BLaER1 treated with 17β-estradiol and CSF1 and Interleukin-3, amounts not matched to agents 10 nM and 100 nM (cell line): ENCODE measurements at regions not wholly inside any gene's neighbourhood (a gene's known extent, or its start where the extent isn't known, plus 50 kb on each side); places are given as distances from the start of the nearest gene placed in this dataset.

Experiments
- H3K27ac ChIP-seq, 11 experiments: shearing (Covaris generic); formaldehyde crosslinking; 2 replicates each; pipeline ENCODE4 v1.8.1; 2022
- H3K27me3 ChIP-seq, 11 experiments: shearing (Covaris generic); formaldehyde crosslinking; 2 replicates each; pipeline ENCODE4 v1.8.1; 2022
- H3K36me3 ChIP-seq, 11 experiments: shearing (Covaris generic); formaldehyde crosslinking; 2 replicates each; pipeline ENCODE4 v1.8.1; 2022
- H3K4me1 ChIP-seq, 10 experiments: shearing (Covaris generic); formaldehyde crosslinking; 2 replicates each; pipeline ENCODE4 v1.8.1; 2022
- H3K4me2 ChIP-seq, 11 experiments: shearing (Covaris generic); formaldehyde crosslinking; 2 replicates each; pipeline ENCODE4 v1.8.1; 2022
- H3K4me3 ChIP-seq, 10 experiments: shearing (Covaris generic); formaldehyde crosslinking; 2 replicates each; pipeline ENCODE4 v1.8.1; 2022
- H3K9ac ChIP-seq, 11 experiments: shearing (Covaris generic); formaldehyde crosslinking; 2 replicates each; pipeline ENCODE4 v1.8.1; 2022
- H3K9me3 ChIP-seq, 11 experiments: shearing (Covaris generic); formaldehyde crosslinking; replicated peaks in 1 of 11; 2 replicates each; pipeline ENCODE4 v1.8.1; 2022
- H4K20me1 ChIP-seq, 11 experiments: shearing (Covaris generic); formaldehyde crosslinking; 2 replicates each; pipeline ENCODE4 v1.8.1; 2022
- Cebpa-rat ChIP-seq, 11 experiments: shearing (Covaris generic); IDR thresholded peaks; 2 replicates each; pipeline ENCODE4 v1.8.1; 2022

DNA sequence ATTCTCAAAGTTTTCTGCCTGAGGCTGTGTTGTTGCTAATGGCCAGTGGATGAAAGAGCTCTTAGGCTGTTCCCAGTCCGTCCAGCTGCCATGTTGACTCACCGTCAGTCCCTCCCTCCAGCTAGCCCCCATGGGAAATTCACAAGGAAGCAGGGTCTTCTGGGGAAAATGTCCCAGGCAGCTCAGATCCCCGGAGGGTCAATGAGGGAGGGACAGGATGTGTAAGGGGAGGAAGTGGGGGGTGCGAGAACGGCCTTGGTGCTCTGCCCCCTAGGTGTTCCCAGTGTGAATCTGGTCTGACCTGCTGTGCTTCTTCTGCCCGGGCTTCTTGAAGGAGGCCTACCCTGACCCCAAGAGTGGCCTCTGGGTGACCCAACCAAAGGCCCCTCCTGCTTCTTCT is 65.9 kb downstream of the CEBPB start:
- Histone ChIP-seq H3K4me2 (peak overlapping the region; percentile 36 to 79 (median 68)), H3K27me3 (no peaks in the 10 kb centered on the region), H3K4me1 (peaks cover 33 to 71% (median 56%) of the 10 kb centered on the region in 10 experiments), H3K36me3 (no peaks in the 10 kb centered on the region), H3K27ac (peak overlapping the region in 5 of 11 experiments; percentile 22 to 45 (median 35); a peak in 7 of 22 replicates), H4K20me1 (no peaks in the 10 kb centered on the region), H3K4me3 (no peak overlapping the region), H3K9ac (no peak overlapping the region), H3K9me3 (no peaks in the 10 kb centered on the region)
- TF ChIP-seq Cebpa-rat (IDR thresholded peaks at IDR 0.05), result no peak

DNA sequence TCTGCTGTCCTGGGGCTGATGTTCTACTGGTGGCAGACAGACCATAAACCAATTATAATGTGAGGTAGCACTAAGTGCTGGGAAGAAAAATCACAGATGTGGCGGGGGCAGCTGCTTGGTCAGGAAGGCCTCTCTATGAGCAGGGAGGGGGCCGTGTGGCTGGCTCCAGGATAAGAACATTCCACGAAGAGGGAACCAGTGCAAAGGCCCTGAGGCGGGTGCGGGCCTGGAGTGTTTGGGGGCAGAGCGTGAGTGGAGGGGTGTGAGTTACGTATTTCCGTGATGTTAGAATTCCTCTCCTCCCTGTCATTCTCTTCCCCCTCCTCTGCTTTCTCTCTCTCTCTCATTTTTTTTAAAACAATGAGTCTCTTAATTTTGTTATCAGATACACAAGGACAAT is 67.2 kb downstream of the CEBPB start:
- H3K9me3 ChIP-seq, result no peaks in the 10 kb centered on the region
- no peak overlapping the region for H3K4me3 ChIP-seq
- H3K27ac ChIP-seq, result peak overlapping the region in 1 of 11 experiments; percentile 81; a peak in 1 of 22 replicates
- H4K20me1 ChIP-seq, result no peaks in the 10 kb centered on the region
- no peaks in the 10 kb centered on the region for H3K36me3 ChIP-seq
- peak overlapping the region in 6 of 11 experiments; percentile 78 to 88 (median 81); a peak in 8 of 22 replicates for H3K4me2 ChIP-seq
- H3K9ac ChIP-seq, result peak overlapping the region in 2 of 11 experiments; percentile 56 to 69; a peak in 1 of 22 replicates
- TF ChIP-seq Cebpa-rat (IDR thresholded peaks at IDR 0.05), result no peak
- no peaks in the 10 kb centered on the region for H3K27me3 ChIP-seq
- peaks cover 33 to 69% (median 53%) of the 10 kb centered on the region in 10 experiments for H3K4me1 ChIP-seq

DNA sequence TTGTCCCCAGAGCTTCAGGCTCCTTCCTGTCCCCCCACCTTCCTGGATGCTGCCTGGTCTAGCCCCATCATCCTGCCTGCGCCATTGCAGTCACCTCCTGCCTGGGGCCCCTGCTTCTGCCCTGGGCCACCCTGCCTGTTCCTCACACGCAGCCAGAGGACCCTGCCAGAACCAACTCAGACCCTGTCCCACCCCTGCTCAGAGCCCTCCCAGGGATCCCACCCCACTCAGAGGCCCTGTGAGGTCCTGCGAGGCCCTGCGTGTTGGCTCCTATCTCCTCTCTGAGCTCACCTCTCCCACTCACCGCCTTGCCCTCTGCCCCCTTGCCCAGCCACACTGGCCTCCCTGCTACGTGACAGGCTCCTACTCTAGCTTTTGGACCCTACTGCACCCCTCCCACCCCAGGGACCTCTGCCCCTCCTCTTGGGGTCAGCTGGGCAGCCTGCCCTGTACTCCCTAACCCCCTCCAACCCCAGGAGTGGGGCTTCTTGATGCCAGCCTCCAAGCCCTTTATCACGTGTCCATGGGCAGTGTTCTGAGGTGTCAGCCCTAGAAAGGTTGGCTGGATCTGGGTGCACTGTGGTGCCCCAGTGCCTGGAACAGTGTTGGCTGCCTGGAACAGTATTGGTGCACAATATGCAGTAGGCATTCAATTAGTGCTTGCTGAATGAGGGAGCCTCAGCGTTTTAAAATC is 68.3 kb downstream of the CEBPB start:
- Histone ChIP-seq H4K20me1 (no peaks in the 10 kb centered on the region), H3K27ac (peak overlapping the region in 8 of 11 experiments; percentile 28 to 86 (median 74); a peak in 13 of 22 replicates), H3K36me3 (no peaks in the 10 kb centered on the region), H3K4me3 (0 out of 20 replicates have a peak overlapping the region, but pooled peaks of 1 of the 10 experiments have one; percentile 14), H3K27me3 (no peaks in the 10 kb centered on the region), H3K4me2 (peak overlapping the region; percentile 24 to 88 (median 77)), H3K9me3 (no peaks in the 10 kb centered on the region), H3K4me1 (peaks cover 33 to 74% (median 53%) of the 10 kb centered on the region in 10 experiments), H3K9ac (peak overlapping the region in 7 of 11 experiments; percentile 50 to 69 (median 61); a peak in 11 of 22 replicates)
- no peak for TF ChIP-seq Cebpa-rat (IDR thresholded peaks at IDR 0.05)

DNA sequence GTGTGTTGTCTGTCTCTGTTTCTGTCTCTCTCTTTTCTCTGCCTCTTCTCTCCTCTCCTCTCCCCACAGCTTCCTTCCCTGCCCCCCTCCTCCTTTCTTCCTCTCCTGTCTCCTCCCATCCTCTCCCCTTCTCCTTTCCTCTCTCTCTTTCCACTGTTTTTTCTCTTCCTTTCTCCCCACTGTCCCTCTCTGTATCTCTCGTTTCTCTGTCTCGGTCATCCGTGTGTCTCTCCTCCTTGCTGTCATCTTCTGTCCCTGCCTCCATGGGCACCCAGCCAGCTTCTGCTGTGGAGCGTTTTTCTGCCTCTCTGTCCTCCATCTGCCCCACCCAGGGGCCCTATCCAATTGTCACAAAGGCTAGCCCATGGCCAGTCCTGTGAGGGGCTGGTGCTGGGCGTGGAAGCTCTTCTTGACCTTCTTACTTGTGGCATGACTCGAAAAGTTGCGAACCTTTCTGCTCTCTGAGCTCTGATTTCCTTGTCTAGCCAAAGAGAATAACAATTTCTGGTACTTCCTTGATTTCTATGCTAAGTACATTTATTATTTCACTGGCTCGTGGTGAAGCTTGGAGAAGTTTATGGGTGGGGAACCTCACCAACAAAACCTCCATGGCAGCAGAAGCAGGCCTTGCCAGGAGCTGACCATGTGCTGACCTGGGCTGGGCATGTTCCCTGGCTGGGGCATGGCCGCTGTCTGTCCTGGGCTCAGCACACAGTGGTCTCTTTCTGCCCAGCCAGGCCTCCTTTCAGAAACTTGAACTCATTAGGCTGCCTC is 69.3 kb downstream of the CEBPB start:
- no peaks in the 10 kb centered on the region for H4K20me1 ChIP-seq
- H3K4me1 ChIP-seq, result peaks cover 33 to 82% (median 53%) of the 10 kb centered on the region in 10 experiments
- peak overlapping the region; percentile 24 to 88 (median 77); a peak in 21 of 22 replicates for H3K4me2 ChIP-seq
- no peaks in the 10 kb centered on the region for H3K9me3 ChIP-seq
- H3K4me3 ChIP-seq, result peak overlapping the region in 1 of 10 experiments; percentile 14; a peak in 1 of 20 replicates
- H3K27ac ChIP-seq, result peak overlapping the region in 10 of 11 experiments; percentile 11 to 86 (median 68); a peak in 19 of 22 replicates
- H3K36me3 ChIP-seq, result no peaks in the 10 kb centered on the region
- no peaks in the 10 kb centered on the region for H3K27me3 ChIP-seq
- TF ChIP-seq Cebpa-rat (IDR thresholded peaks at IDR 0.05), result no peak
- H3K9ac ChIP-seq, result peak overlapping the region in 10 of 11 experiments; percentile 1 to 69 (median 53); a peak in 14 of 22 replicates

DNA sequence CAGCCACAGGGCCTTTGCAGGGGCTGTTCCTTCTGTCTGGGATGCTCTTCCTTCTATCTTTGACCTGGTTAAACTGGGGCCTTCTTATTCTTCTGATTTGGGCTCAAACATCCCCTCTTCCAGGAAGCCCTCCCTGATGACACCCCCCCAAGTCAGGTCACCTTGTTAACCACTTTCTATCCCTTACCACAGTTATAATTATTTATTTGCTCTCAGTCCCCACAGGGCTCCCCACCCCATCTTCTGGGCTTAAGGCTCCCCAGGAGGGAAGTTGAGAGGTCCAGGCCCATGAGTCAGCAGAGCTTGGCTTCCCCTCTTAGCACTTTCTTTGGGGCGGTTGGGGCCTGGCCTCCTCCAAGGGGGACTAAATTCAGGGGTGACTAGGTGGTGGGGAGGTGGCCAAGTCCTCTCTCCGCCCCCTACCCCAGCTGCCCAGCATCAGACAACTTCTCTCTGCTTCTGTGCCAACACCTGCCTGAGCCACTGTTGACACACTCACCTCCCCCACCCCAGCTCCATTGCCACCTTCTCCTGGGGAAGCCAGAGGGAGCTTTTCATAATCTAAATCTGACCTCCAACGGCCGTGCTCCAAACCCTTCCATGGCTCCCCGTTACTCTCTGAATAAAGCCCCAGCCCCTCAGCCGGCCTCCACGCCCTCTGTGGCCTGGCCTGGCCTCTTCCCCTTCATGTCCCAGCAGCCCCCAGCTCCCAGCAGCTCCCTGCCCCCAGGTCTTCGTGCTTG is 70.0 kb downstream of the CEBPB start:
- H3K4me2 ChIP-seq, result peak overlapping the region in 8 of 11 experiments; percentile 49 to 88 (median 79); a peak in 16 of 22 replicates
- H3K4me3 ChIP-seq, result no peak overlapping the region
- H3K9ac ChIP-seq, result peak overlapping the region in 6 of 11 experiments; percentile 50 to 69 (median 62); a peak in 9 of 22 replicates
- no peaks in the 10 kb centered on the region for H4K20me1 ChIP-seq
- no peaks in the 10 kb centered on the region for H3K9me3 ChIP-seq
- H3K27me3 ChIP-seq, result no peaks in the 10 kb centered on the region
- H3K36me3 ChIP-seq, result no peaks in the 10 kb centered on the region
- H3K4me1 ChIP-seq, result peaks cover 33 to 90% (median 58%) of the 10 kb centered on the region in 10 experiments
- H3K27ac ChIP-seq, result peak overlapping the region in 10 of 11 experiments; percentile 8 to 86 (median 68); a peak in 17 of 22 replicates
- TF ChIP-seq Cebpa-rat (IDR thresholded peaks at IDR 0.05), result no peak

DNA sequence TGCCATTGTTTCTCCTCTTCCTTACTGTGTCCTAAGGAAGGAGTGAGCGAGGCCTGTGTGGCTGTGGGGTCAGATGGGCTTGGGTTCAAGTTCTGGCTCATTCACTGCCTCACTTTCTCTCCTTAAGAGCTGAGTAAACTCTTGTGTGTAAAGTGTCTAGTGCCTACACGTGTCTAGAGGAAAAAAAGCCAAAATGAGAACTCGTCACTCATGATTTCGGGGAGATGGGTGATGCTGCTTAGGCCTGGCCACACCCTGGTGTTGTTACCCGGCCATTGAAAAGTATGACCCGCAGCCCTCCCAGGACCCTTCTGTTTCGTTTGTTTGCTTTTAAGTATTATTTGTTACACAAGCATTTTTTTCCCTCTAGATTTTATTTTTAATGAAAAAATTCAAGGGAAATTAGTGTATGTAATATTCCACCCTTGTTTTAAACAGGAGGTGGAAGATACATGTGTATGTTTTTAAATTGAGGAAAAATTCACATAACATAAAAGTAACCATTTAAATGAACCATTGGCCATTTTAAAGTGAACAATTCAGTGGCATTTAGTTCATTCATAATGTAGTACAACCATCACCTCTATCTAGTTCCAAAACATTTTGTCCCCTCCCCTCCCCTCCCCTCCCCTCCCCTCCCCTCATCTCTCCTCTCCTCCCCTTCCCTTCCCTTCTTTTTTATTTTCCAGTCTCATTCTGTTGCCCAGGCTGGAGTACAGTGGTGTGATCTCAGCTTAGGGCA is 71.0 kb downstream of the CEBPB start:
- peak overlapping the region in 4 of 11 experiments; percentile 74 to 86 (median 81); a peak in 7 of 22 replicates for H3K27ac ChIP-seq
- no peaks in the 10 kb centered on the region for H3K27me3 ChIP-seq
- H4K20me1 ChIP-seq, result no peaks in the 10 kb centered on the region
- H3K4me3 ChIP-seq, result no peak overlapping the region
- H3K9ac ChIP-seq, result peak overlapping the region in 3 of 11 experiments; percentile 56 to 69 (median 63); a peak in 2 of 22 replicates
- H3K36me3 ChIP-seq, result no peaks in the 10 kb centered on the region
- H3K4me1 ChIP-seq, result peaks cover 26 to 95% (median 56%) of the 10 kb centered on the region in 10 experiments
- H3K4me2 ChIP-seq, result peak overlapping the region in 5 of 11 experiments; percentile 79 to 88 (median 83); a peak in 9 of 22 replicates
- H3K9me3 ChIP-seq, result no peaks in the 10 kb centered on the region
- TF ChIP-seq Cebpa-rat (IDR thresholded peaks at IDR 0.05), result no peak

DNA sequence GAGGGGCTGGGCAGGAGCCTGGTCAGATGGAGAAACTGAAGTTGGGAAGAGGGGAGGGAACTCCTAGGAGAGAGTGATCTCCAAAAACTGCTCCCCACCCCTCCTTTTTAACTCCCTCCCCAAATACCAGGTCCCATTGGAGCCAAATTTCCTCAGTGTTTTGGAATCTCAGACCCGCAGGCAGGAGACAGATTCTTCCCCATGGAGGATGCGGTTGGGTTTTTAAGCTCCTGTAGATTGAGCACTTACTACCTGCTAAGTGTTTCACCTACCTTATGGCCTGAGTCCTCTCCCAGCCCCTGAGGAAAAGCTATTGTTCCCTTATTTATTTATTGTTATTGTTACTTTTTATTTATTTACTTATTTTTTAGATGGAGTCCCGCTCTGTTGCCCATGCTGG is 73.2 kb downstream of the CEBPB start:
- TF ChIP-seq Cebpa-rat (IDR thresholded peaks at IDR 0.05), result no peak
- Histone ChIP-seq H3K36me3 (no peaks in the 10 kb centered on the region), H4K20me1 (no peaks in the 10 kb centered on the region), H3K9ac (no peak overlapping the region), H3K27me3 (0 out of 22 replicates have a peak, but pooled peaks cover 0 to 4% (median 0%) of the 10 kb centered on the region in 11 experiments), H3K9me3 (no peaks in the 10 kb centered on the region), H3K4me1 (peaks cover 14 to 95% (median 51%) of the 10 kb centered on the region in 10 experiments), H3K27ac (no peak overlapping the region), H3K4me3 (no peak overlapping the region), H3K4me2 (0 out of 22 replicates have a peak overlapping the region, but pooled peaks of 1 of the 11 experiments have one; percentile 3)
